Muscle of back (tissue), 3 donors: ENCODE measurements at regions not wholly inside any gene's neighbourhood (a gene's known extent, or its start where the extent isn't known, plus 50 kb on each side); places are given as distances from the start of the nearest gene placed in this dataset.

Experiments used
- DNase-seq, 3 donors: peaks; one replicate each; pipeline versions ENCODE4 v3.0.0 to v3.0.0-alpha.2; 2013

DNA sequence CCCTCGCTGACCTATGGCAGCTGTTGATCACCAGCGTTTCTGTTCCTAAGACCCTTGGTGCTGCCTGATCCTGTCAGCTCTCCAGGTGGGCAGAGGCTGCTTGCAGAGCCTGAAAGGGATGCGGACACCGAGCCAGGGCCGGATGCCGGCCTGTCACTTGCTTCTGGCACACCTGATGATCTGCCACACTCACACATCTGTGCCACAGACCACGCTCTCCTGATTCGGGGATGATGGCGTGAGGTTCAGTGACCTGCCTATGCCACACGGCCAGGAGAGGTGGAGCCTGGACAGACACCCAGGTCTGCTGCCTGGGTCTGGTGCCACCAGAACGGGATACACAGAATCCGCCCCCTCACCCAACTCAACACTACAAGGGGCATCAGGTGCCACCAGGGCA, 129.4 kb upstream of the GLI2 start:
- no peak for DNase-seq

DNA sequence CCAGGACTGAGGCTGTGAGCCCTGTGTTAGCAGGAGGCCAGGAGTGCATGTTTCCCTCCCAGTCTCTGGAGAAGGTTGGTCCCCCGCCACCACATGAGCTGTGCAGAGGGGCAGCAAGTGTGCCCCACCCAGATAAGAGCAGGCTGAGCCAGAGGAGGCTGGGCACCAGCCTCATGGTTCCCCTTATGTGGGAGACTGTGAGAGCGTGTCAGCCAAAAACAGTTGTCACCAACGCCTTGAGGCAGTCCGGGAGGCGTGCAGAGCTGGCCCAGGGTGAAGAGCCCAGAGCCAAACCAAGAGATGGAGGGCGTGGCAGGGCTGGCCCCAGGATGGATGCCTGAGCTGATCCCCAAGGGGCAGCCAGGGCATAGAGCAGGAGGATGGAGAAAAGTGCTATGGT, 128.7 kb upstream of the GLI2 start:
- no peak for DNase-seq

DNA sequence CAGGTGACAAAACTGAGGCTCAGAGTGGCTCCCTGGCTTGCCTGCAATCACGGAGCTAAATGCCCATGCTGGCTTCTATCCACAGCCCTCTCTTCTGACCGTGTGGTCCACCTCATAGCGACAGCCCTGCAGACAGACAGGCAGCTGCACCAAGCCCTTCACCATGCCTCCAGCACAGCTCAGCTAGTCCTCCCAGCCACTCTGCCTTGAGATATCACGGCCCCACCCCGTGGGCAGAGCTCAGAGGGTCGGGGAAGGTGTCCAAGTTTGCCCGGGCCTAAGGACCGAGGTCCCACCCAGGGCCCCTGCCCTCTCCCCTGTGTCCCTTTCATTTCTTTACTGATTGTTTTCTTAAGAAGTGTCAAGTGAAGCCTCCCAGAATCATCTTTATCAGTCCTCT, 128.2 kb upstream of the GLI2 start:
- DNase-seq, result no peak

DNA sequence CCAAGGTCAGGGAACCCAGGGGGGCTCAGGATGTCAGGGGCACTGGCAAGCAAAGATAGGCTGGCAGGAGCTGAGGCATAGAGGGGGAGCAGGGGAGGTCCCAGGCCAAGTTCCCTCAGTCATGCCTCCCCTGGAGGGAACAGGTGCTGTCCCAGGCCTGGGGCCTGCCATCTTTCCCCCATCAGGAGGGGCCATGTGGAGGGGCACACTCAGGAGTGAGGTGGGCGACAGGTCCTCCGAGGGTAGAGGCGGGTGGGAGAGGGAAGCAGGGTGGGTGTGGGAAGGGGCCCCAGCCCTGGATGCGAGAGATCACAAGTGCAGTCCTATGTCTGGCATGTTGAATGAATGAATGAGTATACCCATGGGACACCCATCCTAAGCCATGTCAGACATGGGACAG, 127.7 kb upstream of the GLI2 start:
- DNase-seq, result no peak

DNA sequence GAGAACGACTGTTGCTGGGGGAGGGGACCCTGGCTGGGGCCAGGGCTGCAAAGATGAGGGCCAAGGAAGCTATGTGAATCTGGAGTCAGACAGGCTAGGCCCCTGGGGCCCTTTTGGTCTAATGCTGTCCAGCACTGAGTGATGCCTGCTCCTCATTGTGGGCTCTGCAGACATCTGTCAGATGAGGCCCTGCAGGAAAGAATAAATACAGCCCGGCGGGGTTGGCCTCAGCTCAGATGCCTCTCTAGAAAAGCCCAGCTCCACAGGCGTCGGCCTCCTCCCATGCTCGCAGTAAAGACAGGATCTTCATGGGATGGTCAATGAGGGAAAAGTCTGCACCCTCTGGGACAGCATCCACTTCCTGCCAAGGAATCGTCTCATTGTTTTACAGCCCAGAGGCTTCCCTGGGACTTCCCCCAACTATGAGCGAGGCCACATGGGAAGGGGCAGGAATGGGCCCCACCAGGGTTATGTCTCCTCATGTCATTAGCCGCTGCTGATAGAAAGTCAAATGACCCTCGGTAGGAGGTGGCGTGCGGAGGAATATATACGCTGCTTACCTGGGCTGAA, 125.8 kb upstream of the GLI2 start:
- DNase-seq, result no peak

DNA sequence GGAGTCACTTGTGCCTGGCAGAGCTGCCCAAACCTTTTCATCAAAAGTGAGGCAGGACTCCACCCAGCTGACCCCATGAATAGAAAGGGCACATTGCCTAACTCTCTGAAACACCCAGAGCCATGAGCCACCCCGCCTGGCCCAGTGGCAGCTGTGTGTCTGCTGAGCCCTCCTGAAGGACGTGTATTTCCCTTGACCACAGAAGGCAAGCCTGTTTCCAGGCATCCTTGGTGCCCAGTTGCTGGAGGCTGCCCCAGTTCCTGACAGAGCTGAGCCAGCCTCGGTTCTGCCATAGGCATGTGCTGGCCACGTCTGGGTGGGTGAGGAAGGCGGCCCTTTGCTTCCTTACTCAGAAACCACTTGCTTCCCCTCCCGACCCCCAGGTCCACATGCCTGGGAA, 124.7 kb upstream of the GLI2 start:
- no peak for DNase-seq

DNA sequence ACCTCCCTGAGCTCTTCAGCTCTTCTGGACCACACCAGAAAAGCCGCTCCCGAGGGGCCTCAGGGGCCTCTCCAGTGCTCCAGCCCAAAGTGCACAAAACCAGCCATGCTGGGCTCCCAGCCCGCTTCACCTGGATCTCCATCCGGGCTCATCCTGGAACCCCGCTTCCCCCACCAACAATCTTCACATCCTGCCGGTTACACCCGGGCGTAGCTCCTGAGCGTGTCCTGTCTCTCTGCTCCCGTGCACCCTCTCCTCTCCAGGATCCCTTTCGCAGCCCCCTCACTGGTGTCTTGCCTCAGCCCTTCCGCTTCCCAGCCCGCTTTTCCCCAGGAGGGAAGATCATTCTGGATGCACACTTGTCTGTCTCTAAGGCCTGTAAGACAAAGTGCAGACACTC, 123.7 kb upstream of the GLI2 start:
- DNase-seq, result no peak

DNA sequence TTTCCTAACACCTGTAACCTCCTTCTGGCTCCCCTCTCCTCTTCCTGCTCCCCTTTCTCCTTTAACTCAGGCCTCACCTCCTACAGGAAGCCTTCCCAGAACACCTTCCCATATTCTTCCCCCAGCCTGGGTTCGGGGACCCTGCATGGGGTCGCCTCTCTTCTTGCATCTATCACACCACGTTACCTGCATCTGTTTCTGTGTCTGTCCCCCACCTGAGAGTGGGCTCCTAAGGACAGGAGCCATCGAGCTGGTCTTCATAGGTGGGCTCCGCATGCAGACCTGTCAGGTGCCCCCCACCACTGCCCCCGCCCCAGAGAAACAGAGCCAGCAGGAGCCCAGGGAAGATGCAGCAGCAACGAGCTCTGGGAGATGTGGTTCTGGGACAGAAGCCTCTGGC, 123.2 kb upstream of the GLI2 start:
- no peak for DNase-seq

DNA sequence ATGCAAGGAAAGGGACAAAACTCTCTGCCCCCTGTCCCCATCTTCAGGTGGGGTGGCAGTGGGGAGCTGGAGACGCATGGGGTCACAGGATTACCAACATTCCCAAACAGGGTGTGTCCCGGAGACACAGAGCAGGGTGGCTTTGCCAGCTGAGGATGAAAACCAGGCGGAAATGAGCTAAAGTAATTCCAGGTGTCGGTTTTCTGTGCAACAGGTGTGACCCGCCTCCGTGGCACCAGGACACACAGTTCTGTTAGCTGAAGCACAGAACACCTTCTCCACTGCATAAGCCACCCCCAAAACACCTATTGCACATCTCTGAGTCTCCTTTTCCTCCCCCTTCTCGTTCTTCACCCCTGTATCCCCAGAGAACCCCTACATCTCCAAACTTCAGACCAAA, 122.7 kb upstream of the GLI2 start:
- DNase-seq, result no peak

DNA sequence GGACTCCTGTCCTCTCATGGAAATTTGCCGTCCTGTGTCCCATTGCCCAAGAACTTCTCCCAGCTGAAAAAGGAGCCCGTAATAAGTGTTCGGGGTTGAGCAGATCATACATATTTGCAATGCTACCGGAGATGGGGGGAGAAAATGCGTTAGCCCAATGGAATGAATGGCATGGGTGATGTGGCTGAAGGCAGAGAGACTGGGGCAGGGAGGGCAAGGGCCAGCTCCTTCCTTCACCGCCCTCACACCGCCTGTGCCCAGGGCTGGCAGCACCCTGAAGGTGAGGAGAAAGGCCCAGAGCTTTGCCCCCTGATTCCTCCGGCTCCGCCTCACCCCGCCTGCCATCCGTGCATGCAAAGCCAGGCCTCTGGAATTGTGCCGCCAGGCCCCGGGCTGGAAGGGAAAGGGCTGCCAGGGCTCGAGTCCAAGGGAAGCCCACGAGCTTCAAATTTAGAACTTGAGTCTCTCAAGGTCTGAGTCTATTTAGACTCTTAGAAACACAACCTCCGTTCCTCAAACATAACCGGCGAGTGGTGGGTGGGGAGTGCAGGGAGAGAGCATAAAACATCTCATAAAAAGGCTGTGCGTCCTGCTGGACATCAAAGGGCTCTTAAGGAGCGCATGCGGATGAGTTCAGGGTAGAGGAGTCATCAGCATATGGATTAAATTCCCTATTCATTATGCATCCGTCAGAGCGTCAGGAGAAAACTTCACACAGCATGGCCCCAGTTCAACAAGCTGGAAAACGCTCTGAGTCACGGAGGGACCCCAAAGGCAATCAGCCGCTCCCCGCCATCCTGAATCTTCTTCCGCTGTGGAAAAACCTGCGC, 121.7 kb upstream of the GLI2 start:
- peak; percentile 56 to 88 (median 76) for DNase-seq

DNA sequence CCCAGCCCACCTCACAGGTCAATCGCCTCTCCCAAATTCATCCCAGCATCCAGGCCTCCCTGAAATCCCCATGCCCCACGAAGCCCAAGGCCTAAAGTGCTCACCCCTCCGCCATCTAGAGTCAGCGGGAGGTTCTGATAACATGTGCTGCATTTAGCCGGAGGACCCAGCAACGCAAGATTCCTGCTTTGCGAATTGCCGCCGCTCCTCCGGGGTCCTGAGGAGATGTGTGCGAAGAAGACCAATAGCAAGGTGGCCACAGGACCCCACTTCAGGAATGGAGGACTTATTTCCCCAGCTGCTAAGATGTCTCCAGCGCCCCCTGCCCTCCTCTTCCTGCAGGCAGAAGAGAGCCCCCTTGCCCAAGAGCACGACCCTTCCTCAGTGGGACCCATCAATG, 120.8 kb upstream of the GLI2 start:
- DNase-seq, result no peak

DNA sequence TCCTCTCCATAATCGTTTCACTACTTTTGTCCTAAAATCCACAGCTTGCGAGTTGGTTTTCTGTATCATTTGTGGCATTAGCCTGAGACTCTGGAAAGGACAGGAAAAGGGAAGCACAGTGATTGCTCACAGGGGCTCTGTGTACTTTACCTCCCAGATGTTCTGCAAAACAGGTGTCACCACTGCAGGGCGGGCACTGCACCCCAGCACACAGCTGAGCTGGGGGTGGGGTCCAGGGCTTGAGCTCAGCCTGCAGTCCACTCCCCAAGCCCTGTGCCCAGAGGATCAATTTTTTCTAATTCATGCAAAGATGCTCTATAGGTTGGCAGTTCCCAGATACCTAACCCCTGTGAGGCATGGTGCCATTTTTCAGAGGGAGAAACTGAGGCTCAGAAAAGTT, 119.4 kb upstream of the GLI2 start:
- DNase-seq, result no peak

DNA sequence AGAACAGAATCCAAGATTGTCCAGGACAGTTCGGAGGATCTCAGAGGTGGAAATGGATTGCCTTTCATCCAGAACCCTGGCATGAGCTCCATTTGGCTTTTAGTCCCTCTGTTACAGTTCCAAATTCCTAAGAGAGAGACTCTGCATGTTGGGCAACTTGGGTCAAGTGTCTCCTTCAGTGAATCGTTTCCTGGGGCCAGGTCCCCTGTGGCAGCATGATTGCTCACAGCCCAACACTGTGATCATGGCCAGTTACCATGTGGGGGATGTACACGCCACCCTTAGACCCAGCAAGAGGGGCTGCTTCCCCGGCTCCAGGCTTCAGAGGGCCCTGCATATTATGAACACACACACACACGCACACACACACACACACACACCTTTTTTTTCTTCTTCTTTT, 118.6 kb upstream of the GLI2 start:
- no peak for DNase-seq

DNA sequence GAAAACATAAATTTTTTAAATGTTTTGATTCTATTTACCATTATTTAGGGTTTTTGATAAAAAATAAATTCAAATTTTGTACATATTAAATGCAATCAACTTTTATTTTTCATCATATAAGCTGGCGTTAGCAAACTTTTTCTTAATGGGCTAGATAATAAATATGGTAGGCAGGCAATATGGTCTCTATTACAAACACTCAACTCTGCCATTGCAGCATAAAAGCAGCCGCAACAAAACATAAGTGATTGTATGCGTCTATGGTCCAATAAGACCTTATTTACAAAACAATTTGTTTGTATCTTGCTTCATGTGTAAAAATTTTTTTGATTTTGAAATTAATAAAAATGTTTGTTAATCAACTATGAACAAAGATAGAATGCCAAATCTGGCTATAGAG, 116.8 kb upstream of the GLI2 start:
- DNase-seq, result no peak

DNA sequence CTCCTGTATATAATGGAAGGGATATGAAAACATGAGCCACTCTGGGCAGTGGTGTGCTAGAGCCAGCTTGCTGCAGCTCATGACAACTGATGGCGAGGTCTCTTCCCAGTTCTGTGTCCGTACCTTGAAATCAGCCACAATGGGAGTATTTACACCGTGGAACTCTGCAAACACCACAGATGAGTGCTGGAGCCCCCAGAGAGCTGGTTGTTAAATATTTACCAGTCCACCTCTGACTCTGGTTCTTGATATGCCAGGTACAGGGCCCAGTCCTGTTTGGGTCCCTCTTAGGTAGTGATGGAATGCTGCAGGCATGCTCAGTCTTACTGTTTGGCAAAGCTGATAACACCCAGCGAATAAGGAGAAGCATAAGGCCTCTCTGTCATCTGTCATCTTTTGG, 116.1 kb upstream of the GLI2 start:
- DNase-seq, result no peak

DNA sequence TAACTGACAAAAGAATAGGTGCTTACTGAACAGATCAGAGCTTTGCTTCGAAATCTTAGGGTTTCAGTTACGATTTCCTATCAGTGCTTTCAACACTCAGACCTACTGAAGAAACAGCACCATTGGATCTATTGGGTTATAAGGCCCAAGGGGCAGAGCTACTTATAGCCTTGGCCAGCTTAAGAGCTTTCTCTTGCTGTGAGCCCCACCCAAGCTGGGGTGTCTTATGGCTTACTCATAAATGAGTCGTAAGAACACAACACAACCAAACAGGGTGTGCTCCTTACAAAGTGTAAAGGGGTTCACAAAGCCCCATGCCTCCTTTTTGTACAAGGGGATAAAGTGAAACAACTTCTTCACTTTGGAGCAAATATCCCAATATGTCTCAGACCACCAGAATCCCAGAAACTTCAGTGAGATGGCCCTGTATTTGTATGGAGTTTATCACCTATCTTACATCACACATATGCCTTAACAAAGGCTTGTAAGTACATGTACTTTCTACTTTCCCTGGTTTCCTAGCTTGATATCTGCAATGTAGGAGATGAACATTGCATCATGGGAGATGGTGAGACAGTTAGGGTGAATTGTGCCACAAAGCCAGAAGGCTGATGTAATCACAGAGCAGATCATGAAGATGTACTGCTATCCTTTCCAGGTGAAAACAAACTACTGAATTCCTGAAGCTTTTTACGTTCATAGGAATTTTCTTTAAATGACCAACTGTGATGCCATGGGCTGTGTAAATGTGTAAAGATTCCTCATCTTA, 115.5 kb upstream of the GLI2 start:
- DNase-seq, result no peak

DNA sequence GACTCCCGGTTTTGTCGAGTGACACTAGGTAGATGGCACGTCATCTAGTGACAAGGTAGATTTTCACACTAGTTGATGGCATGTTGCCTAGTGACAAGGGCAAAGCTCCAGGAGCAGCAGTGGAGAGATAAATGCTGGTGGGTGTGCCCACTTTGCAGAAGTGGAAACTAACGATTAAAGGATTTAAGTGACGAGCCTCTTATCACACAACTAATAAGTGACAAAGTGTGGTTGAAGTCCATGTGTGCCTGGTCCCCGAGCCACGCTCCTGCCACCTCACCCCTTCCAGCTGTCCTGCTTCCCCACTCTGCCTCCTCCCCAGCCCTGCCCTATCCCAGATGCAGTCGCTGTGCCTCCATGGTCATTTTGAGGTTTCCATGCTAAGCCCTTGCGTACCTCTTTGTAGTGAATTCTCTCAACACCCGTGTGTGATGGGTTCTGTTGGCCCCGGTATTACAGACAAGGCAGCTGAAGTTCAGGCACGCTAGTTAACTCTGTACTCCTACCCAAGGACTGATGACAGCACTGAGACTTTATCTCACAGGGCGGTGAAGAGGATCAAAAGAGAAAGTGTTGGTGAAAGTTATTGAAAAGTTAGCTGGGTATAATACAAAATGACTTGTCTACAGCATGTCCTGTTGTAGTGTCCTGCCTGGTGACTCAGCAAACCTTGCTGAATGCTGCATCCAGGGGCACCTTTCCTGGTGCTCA, 113.4 kb upstream of the GLI2 start:
- no peak for DNase-seq

DNA sequence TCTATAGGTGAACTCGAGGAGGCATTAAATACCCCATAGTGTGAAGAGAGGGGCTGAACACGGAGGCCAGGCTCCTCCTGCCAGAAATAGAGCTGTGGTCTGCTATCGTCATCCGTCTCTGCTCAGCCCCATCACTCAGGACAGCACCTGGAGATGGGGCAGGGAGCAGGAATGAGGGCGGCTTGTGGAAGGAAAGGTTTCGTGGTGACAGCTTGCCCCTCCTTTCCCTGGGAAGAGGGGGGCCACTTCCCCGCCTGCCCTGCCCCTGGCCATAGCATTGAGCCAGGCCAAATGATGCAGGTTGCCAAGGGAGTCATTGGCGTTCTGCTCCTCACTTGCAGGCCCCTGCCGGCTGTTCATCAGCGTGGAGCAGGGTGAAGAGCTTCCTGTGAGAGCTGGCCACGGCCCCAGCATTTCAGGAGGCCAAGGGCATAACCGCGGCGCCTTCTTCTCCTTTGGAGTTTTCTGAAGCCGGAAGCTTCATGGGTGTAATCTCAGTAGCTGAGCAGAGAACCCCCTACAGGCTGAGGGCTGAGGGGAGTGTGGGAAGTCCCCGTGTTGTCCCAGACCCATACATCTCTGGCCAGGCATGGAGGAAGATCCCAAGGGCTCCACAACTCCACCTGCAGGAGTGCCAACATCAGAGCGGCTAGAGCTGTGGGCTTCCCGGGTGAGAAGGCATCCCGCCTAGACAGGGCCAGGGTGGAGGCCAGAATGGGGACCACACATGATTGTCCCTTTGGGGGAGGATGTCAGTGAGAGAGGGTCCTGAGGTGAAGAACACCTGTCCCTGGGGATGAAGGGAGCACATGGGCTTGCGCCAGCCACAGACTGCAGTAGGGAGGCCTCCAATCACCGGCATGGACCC, 112.5 kb upstream of the GLI2 start:
- DNase-seq, result no peak

DNA sequence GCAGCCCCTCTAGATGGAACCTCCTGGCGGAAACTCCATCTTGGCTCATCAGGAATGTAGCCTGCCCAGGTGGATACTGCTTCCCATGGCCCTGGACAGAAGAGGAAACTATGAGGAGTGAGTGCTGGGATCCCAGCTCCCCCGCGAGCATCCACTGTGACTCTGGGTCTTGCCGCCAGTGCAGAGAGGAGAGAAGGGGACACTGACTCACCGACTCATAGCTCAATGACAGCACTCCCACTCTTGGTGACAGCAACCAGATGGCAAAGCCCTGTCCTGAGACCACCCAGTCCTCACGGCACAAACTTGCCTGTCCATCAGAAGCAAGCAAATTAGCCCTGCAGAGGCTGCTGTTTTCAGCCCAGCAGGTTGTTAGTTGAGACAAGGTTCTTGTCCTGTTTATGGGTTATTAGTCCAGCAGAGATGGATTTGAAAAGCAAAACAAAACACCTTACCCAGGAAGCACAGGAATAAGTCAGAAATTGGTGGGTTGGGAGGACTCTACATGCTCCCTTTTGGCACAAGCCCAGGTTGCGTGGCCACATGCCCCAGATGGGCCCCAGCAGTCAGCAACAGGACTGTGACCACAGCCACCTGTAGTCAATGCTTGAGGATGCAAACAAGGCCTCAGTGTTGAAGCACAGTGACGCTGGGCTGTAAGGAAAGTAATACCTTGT, 111.5 kb upstream of the GLI2 start:
- no peak for DNase-seq

DNA sequence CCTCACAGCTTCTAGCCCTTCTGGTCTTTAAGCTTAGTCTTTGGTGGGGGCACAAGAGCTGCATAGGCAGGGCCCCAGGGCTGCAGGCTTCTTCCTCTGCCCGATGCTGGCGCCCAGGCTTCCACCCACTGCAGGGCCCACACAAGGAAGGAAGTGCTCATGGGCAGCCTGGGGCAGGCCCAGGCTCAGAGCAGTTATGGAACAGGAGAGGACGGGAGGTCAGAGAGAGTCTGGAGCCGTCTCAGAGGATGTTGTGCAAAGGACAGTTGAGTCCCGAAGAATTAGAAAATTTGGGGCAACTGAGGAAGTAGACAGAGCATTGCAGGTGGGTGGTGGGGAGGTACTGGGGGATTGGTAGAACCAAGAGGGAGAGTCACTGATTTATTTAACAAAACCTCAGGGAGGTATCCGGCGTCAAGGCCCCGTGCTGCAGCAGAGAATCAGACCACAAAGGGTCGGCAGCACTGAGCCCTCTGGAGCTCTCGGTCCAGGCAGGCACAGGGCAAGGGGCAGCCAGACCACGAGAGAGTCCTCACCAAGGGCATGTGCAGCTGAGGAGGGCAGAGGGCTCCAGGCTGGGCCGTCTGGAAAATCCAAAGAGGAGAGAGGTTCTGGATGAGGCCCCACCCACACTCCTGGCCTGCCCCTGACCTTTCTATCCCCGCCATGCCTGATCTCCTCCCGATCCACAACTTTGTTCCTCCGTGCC, 110.8 kb upstream of the GLI2 start:
- no peak for DNase-seq
